Caco-2 (cell line): ENCODE measurements at regions not wholly inside any gene's neighbourhood (a gene's known extent, or its start where the extent isn't known, plus 50 kb on each side); places are given as distances from the start of the nearest gene placed in this dataset.

Experiments used
- BruUV-seq: library from RNA; stranded (reverse); fragments of 400-500 nt; replicated peaks from 2 replicates; lab custom pipeline; 2021; lab: Mats Ljungman, UMichigan
- CTCF ChIA-PET: fragments of 300-600 bp; sonication (Branson Sonifier 250); formaldehyde crosslinking; loops from one replicate; lab custom pipeline; 2022; ENCODE audit warnings: antibody characterized with exemption; lab: Charles Lee
- POLR2A ChIA-PET: fragments of 300-600 bp; sonication (Branson Sonifier 250); formaldehyde crosslinking; loops from one replicate; lab custom pipeline; 2022; ENCODE audit warnings: antibody characterized with exemption; lab: Charles Lee
- DNase-seq, 2 experiments: peaks; one replicate each; pipeline versions ENCODE4 v3.0.0 to v3.0.0-alpha.2; 2020 to 2022
- H3K27me3 ChIP-seq: replicated peaks from 2 replicates; pipeline ENCODE4 v1.6.0; 2011; ENCODE audit warnings: low read length; ENCODE audit not compliant: control insufficient read depth, insufficient read depth
- H3K36me3 ChIP-seq: 2 replicates; pipeline ENCODE4 v1.5.1; 2011; ENCODE audit warnings: low read length; ENCODE audit not compliant: control insufficient read depth, insufficient read depth
- H3K4me1 ChIP-seq: fragments of 250-450 bp; sonication (Bioruptor Pico); 2 replicates; pipeline ENCODE4 v1.5.1; 2020; ENCODE audit warnings: mild to moderate bottlenecking
- H3K4me3 ChIP-seq: 2 replicates; pipeline ENCODE4 v1.5.1; 2011; ENCODE audit warnings: low read depth, mild to moderate bottlenecking, control low read depth, low read length
- H3K9me3 ChIP-seq: fragments of 250-450 bp; sonication (Bioruptor Pico); 2 replicates; pipeline ENCODE4 v1.5.1; 2020; ENCODE audit warnings: mild to moderate bottlenecking, moderate library complexity
- H3K27ac Mint-ChIP-seq: one replicate; pipeline ENCODE4 v1.8.0; 2022; ENCODE audit warnings: mixed read lengths; ENCODE audit not compliant: unreplicated experiment
- H3K27me3 Mint-ChIP-seq: one replicate; pipeline ENCODE4 v1.8.0; 2022; ENCODE audit warnings: mixed read lengths; ENCODE audit not compliant: insufficient read depth, unreplicated experiment
- H3K36me3 Mint-ChIP-seq: one replicate; pipeline ENCODE4 v1.8.0; 2022; ENCODE audit warnings: mild to moderate bottlenecking, mixed read lengths; ENCODE audit not compliant: insufficient read depth, unreplicated experiment
- H3K4me1 Mint-ChIP-seq: one replicate; pipeline ENCODE4 v1.8.0; 2022; ENCODE audit warnings: low read depth, mixed read lengths; ENCODE audit not compliant: unreplicated experiment
- H3K4me3 Mint-ChIP-seq: one replicate; pipeline ENCODE4 v1.8.0; 2022; ENCODE audit warnings: mild to moderate bottlenecking, moderate library complexity, mixed read lengths; ENCODE audit not compliant: unreplicated experiment
- H3K9me3 Mint-ChIP-seq: one replicate; pipeline ENCODE4 v1.8.0; 2022; ENCODE audit warnings: mixed read lengths; ENCODE audit not compliant: unreplicated experiment
- CTCF ChIP-seq, 2 experiments: fragments of 200-600 bp in 1 of 2; IDR thresholded peaks; 1 replicate in 1 of 2; 2 replicates in 1 of 2; pipeline versions ENCODE4 v1.5.1 to v1.8.0; 2011 to 2022; ENCODE audit warnings: antibody characterized with exemption in 1 of 2, control low read depth in 1 of 2, inconsistent platforms in 1 of 2, low read depth in 1 of 2, low read length in 1 of 2, mild to moderate bottlenecking in 1 of 2, moderate library complexity in 1 of 2; ENCODE audit not compliant: insufficient read depth in 1 of 2, severe bottlenecking in 1 of 2, unreplicated experiment in 1 of 2
- intact Hi-C: fragments of 100-400 bp; cut with micrococcal nuclease; formaldehyde crosslinking; loops from one replicate; pipeline ENCODE4 v1.10.0; 2022; ENCODE audit not compliant: unreplicated experiment

GRCh38 chr1:223471566-223471965 lies 78.4 kb downstream of the CCDC185 start:
- H3K27me3 Mint-ChIP-seq, result no peaks in the 10 kb centered on the region
- ChIA-PET POLR2A (no interaction called here), CTCF (no interaction called here)

GRCh38 chr1:223472057-223472456 lies 78.8 kb downstream of the CCDC185 start:
- Mint-ChIP-seq H3K27ac (no peak overlapping the region), H3K36me3 (no peaks in the 10 kb centered on the region), H3K27me3 (no peaks in the 10 kb centered on the region), H3K4me1 (peaks cover 28% of the 10 kb centered on the region), H3K9me3 (peaks cover 19% of the 10 kb centered on the region), H3K4me3 (no peak overlapping the region)
- CTCF ChIA-PET, result no interaction called here
- H3K36me3 ChIP-seq, result no peaks in the 10 kb centered on the region
- no peak overlapping the region for H3K4me3 ChIP-seq
- no peaks in the 10 kb centered on the region for H3K4me1 ChIP-seq
- no peaks in the 10 kb centered on the region for H3K27me3 ChIP-seq
- H3K9me3 ChIP-seq, result no peaks in the 10 kb centered on the region
- no peak for DNase-seq
- no TSS peak for BruUV-seq
- TF ChIP-seq CTCF (IDR thresholded peaks at IDR 0.05; ENCODE audit: insufficient read depth in 1 of 2, low read depth in 1 of 2, low read length in 1 of 2, severe bottlenecking in 1 of 2, unreplicated experiment in 1 of 2), result no peak
- POLR2A ChIA-PET, result no interaction called here
- intact Hi-C loops, result no loop called here

More at GRCh38 chr1:223471566-223471965, 78.4 kb downstream of the CCDC185 start:
- Histone ChIP-seq H3K36me3 (no peaks in the 10 kb centered on the region), H3K4me3 (no peak overlapping the region), H3K9me3 (no peaks in the 10 kb centered on the region), H3K27me3 (no peaks in the 10 kb centered on the region), H3K4me1 (no peaks in the 10 kb centered on the region)
- peaks cover 30% of the 10 kb centered on the region for H3K4me1 Mint-ChIP-seq
- H3K4me3 Mint-ChIP-seq, result no peak overlapping the region
- H3K27ac Mint-ChIP-seq, result no peak overlapping the region
- peaks cover 19% of the 10 kb centered on the region for H3K9me3 Mint-ChIP-seq
- intact Hi-C loops, result no loop called here
- TF ChIP-seq CTCF (IDR thresholded peaks at IDR 0.05; ENCODE audit: insufficient read depth in 1 of 2, low read depth in 1 of 2, low read length in 1 of 2, severe bottlenecking in 1 of 2, unreplicated experiment in 1 of 2), result no peak
- H3K36me3 Mint-ChIP-seq, result no peaks in the 10 kb centered on the region
- no peak for DNase-seq
- no TSS peak for BruUV-seq

- POLR2A ChIA-PET, result no interaction called here
- H3K27ac Mint-ChIP-seq, result no peak overlapping the region
- CTCF ChIA-PET, result no interaction called here
- Histone ChIP-seq H3K4me3 (no peak overlapping the region), H3K27me3 (no peaks in the 10 kb centered on the region), H3K9me3 (no peaks in the 10 kb centered on the region), H3K4me1 (no peaks in the 10 kb centered on the region), H3K36me3 (no peaks in the 10 kb centered on the region)
- H3K36me3 Mint-ChIP-seq, result no peaks in the 10 kb centered on the region
- H3K4me1 Mint-ChIP-seq, result peaks cover 24% of the 10 kb centered on the region
- intact Hi-C loops, result no loop called here
- no peaks in the 10 kb centered on the region for H3K27me3 Mint-ChIP-seq
- H3K9me3 Mint-ChIP-seq, result peaks cover 19% of the 10 kb centered on the region
- no TSS peak for BruUV-seq
- TF ChIP-seq CTCF (IDR thresholded peaks at IDR 0.05; ENCODE audit: insufficient read depth in 1 of 2, low read depth in 1 of 2, low read length in 1 of 2, severe bottlenecking in 1 of 2, unreplicated experiment in 1 of 2), result no peak
- H3K4me3 Mint-ChIP-seq, result no peak overlapping the region
- no peak for DNase-seq
Observed at GRCh38 chr1:223473601-223474344, 80.6 kb downstream of the CCDC185 start.
